Fibroblast of lung (primary cell): ENCODE measurements at regions not wholly inside any gene's neighbourhood (a gene's known extent, or its start where the extent isn't known, plus 50 kb on each side); places are given as distances from the start of the nearest gene placed in this dataset.

Experiments used
- DNase-seq, 2 donors: peaks; one replicate each; pipeline versions ENCODE4 v3.0.0 to v3.0.0-alpha.2; 2010; ENCODE audit warnings: low read depth in 2 of 2
- H2AFZ ChIP-seq: 2 replicates; pipeline ENCODE4 v1.5.1; 2012; ENCODE audit warnings: low read length, control low read depth, inconsistent platforms
- H3K27ac ChIP-seq: 2 replicates; pipeline ENCODE4 v1.5.1; 2011; ENCODE audit warnings: low read length, control low read depth; ENCODE audit not compliant: insufficient read depth
- H3K27me3 ChIP-seq: 2 replicates; pipeline ENCODE4 v1.5.1; 2011; ENCODE audit warnings: mild to moderate bottlenecking, low read length; ENCODE audit not compliant: control insufficient read depth, insufficient read depth
- H3K36me3 ChIP-seq: 2 replicates; pipeline ENCODE4 v1.5.1; 2011; ENCODE audit warnings: low read length; ENCODE audit not compliant: control insufficient read depth, insufficient read depth
- H3K4me1 ChIP-seq: 2 replicates; pipeline ENCODE4 v1.5.1; 2011; ENCODE audit warnings: low read length; ENCODE audit not compliant: control insufficient read depth, insufficient read depth; ENCODE audit errors: extremely low read depth
- H3K4me2 ChIP-seq: 2 replicates; pipeline ENCODE4 v1.5.1; 2011; ENCODE audit warnings: low read length, control low read depth; ENCODE audit not compliant: insufficient read depth; ENCODE audit errors: extremely low read depth
- H3K4me3 ChIP-seq, 4 experiments: fragments of 200-600 bp in 1 of 4; sonication (generic) in 1 of 4; replicated peaks in 1 of 4; 2 replicates each; pipeline ENCODE4 v1.5.1; 2011 to 2016; ENCODE audit warnings: low read length in 4 of 4, low read depth in 3 of 4, mild to moderate bottlenecking in 3 of 4, control low read depth in 2 of 4, inconsistent platforms in 1 of 4, mixed read lengths in 1 of 4; ENCODE audit not compliant: insufficient read depth in 1 of 4; ENCODE audit errors: control extremely low read depth in 1 of 4
- H3K79me2 ChIP-seq: 2 replicates; pipeline ENCODE4 v1.5.1; 2012; ENCODE audit warnings: mild to moderate bottlenecking, low read length, inconsistent platforms; ENCODE audit not compliant: control insufficient read depth, insufficient read depth
- H3K9ac ChIP-seq: 2 replicates; pipeline ENCODE4 v1.5.1; 2011; ENCODE audit warnings: mild to moderate bottlenecking, low read length, control low read depth; ENCODE audit not compliant: insufficient read depth
- H3K9me3 ChIP-seq: 2 replicates; pipeline ENCODE4 v1.5.1; 2012; ENCODE audit warnings: low read depth, low read length; ENCODE audit not compliant: control insufficient read depth, insufficient read depth
- H4K20me1 ChIP-seq: 2 replicates; pipeline ENCODE4 v1.5.1; 2011; ENCODE audit warnings: low read length; ENCODE audit not compliant: control insufficient read depth, insufficient read depth; ENCODE audit errors: extremely low read depth
- EZH2 ChIP-seq: IDR thresholded peaks from 2 replicates; pipeline ENCODE4 v1.5.1; 2012; ENCODE audit warnings: low read length, control low read depth, mild to moderate bottlenecking; ENCODE audit errors: missing control alignments
- TF ChIP-seq, protein P1 (sequence below), 2 donors: IDR thresholded peaks in 1 of 2; conservative IDR thresholded peaks in 1 of 2; 1 replicate in 1 of 2; 2 replicates in 1 of 2; pipeline ENCODE4 v1.5.1; 2011 to 2012; ENCODE audit warnings: low read length in 2 of 2, control low read depth in 1 of 2, inconsistent platforms in 1 of 2, low read depth in 1 of 2, mild to moderate bottlenecking in 1 of 2

DNA sequence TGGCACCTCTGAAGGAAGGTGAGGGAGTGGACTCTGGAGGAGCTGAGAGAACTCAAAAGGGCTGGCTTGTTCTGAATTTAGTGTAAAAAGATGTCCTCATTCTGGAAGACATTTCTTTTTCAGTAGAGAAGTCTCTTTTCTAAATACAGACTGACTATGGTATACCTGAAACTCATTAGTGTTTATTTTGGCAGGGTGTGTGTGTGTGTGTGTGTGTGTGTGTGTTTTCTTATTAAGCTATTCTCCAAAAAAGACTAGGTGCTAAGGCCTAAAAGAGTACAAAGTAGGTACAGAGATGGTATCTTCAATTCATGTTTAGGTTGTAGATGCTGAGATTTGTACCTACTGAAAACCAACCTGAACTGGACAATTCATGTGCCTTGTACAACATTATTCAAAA is 196.4 kb downstream of the SPRY2 start:
- no peak overlapping the region for H3K4me3 ChIP-seq
- no peak for DNase-seq
- H3K27me3 ChIP-seq: no peaks in the 10 kb centered on the region
- no peaks in the 10 kb centered on the region for H3K79me2 ChIP-seq
- H3K9me3 ChIP-seq: no peaks in the 10 kb centered on the region
- H4K20me1 ChIP-seq: no peaks in the 10 kb centered on the region
- TF ChIP-seq, protein P1, sequence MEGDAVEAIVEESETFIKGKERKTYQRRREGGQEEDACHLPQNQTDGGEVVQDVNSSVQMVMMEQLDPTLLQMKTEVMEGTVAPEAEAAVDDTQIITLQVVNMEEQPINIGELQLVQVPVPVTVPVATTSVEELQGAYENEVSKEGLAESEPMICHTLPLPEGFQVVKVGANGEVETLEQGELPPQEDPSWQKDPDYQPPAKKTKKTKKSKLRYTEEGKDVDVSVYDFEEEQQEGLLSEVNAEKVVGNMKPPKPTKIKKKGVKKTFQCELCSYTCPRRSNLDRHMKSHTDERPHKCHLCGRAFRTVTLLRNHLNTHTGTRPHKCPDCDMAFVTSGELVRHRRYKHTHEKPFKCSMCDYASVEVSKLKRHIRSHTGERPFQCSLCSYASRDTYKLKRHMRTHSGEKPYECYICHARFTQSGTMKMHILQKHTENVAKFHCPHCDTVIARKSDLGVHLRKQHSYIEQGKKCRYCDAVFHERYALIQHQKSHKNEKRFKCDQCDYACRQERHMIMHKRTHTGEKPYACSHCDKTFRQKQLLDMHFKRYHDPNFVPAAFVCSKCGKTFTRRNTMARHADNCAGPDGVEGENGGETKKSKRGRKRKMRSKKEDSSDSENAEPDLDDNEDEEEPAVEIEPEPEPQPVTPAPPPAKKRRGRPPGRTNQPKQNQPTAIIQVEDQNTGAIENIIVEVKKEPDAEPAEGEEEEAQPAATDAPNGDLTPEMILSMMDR (conservative IDR thresholded peaks at IDR 0.05 in 1 of 2, IDR thresholded peaks at IDR 0.05 in 1 of 2; ENCODE audit: low read depth in 1 of 2, low read length in 2 of 2): no peak
- no peak for TF ChIP-seq EZH2
- H3K36me3 ChIP-seq: no peaks in the 10 kb centered on the region
- H3K27ac ChIP-seq: no peak overlapping the region
- H3K4me2 ChIP-seq: no peak overlapping the region
- H3K4me1 ChIP-seq: peaks cover 4% of the 10 kb centered on the region
- no peak overlapping the region for H2AFZ ChIP-seq
- H3K9ac ChIP-seq: no peak overlapping the region

DNA sequence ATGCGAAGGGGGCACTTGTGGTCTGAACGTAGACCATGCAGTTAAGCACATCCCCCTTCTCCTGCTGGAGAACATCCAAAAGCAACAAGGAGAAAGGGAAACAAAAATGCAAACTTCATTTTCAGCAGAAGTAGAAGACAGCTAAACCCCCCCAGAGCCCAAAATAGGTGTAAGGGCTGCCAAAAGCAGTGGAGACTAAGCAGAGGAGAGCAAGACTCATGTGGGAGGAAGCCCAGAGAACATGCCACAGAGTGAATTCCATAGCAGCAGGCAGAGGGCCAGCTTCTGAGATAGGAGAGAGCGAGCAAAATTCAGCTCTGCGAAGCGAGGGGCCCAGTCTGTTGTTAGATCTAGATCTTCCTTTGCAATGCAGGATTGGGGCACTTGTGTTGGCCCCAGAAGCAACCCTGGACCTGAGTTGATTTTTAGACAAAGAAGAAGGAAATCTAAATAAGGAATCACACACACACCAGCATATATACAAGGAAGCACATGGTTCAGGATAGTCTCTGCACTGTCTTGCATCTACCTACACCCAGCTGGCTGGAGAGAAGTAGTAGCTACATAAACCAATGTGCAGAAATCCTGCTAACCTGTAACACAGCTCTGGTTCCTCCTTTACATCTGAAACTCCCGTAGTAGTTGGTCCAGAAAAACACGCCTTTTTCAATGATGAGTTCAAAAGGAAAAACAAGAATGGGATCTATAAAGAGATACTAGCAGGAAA is 199.6 kb downstream of the SPRY2 start:
- Histone ChIP-seq H2AFZ (peak overlapping the region; percentile 76), H3K9ac (no peak overlapping the region), H3K4me1 (peaks cover 4% of the 10 kb centered on the region), H4K20me1 (no peaks in the 10 kb centered on the region), H3K4me3 (no peak overlapping the region), H3K79me2 (no peaks in the 10 kb centered on the region), H3K9me3 (no peaks in the 10 kb centered on the region), H3K4me2 (peak overlapping the region; percentile 34), H3K36me3 (no peaks in the 10 kb centered on the region), H3K27me3 (no peaks in the 10 kb centered on the region), H3K27ac (peak overlapping the region; percentile 1)
- DNase-seq: peak; percentile 63 to 95
- no peak for TF ChIP-seq EZH2
- TF ChIP-seq, protein P1 (conservative IDR thresholded peaks at IDR 0.05 in 1 of 2, IDR thresholded peaks at IDR 0.05 in 1 of 2; ENCODE audit: low read depth in 1 of 2, low read length in 2 of 2): no peak

DNA sequence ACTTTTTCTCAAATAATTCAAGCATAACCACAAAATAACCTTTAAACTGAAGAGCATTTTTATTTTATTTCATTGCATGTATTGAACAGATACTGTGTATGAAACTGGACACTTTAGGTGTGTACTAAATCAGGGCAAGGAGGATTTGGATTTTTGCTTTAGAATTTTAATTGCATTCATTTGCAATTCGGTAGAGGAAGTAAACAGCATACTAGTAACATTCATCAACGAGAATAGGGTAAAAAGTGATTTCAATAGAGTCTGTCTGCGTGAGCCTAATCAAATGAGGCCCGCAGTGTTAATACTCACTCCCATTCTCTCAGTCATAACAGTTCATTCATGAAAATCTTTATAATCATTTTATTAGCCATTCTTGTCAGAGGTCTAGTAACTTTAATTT is 200.2 kb downstream of the SPRY2 start:
- Histone ChIP-seq H4K20me1 (no peaks in the 10 kb centered on the region), H3K4me3 (no peak overlapping the region), H3K79me2 (no peaks in the 10 kb centered on the region), H3K27ac (no peak overlapping the region), H3K27me3 (no peaks in the 10 kb centered on the region), H2AFZ (no peak overlapping the region), H3K36me3 (no peaks in the 10 kb centered on the region), H3K9me3 (no peaks in the 10 kb centered on the region), H3K4me1 (peaks cover 4% of the 10 kb centered on the region), H3K9ac (no peak overlapping the region), H3K4me2 (peak overlapping the region; percentile 34)
- TF ChIP-seq EZH2: no peak
- TF ChIP-seq, protein P1 (conservative IDR thresholded peaks at IDR 0.05 in 1 of 2, IDR thresholded peaks at IDR 0.05 in 1 of 2; ENCODE audit: low read depth in 1 of 2, low read length in 2 of 2): no peak
- no peak for DNase-seq
